Keratinocyte (primary cell): ENCODE measurements at regions not wholly inside any gene's neighbourhood (a gene's known extent, or its start where the extent isn't known, plus 50 kb on each side); places are given as distances from the start of the nearest gene placed in this dataset.

Source experiments
- EZH2 ChIP-seq: IDR thresholded peaks from one replicate; pipeline ENCODE4 v1.6.1; 2012; ENCODE audit warnings: inconsistent platforms, mild to moderate bottlenecking, low read length, moderate library complexity
- TF ChIP-seq, protein P1 (sequence below), 3 experiments: IDR thresholded peaks in 1 of 3; conservative IDR thresholded peaks in 1 of 3; optimal IDR thresholded peaks in 1 of 3; 2 replicates in 2 of 3; 3 replicates in 1 of 3; pipeline versions ENCODE3 to v1.5.1; 2011; ENCODE audit warnings: low read length in 3 of 3, mild to moderate bottlenecking in 3 of 3, moderate library complexity in 2 of 3, control low read depth in 1 of 3, inconsistent platforms in 1 of 3; ENCODE audit not compliant: insufficient read depth in 2 of 3; ENCODE audit errors: extremely low read depth in 1 of 3

DNA sequence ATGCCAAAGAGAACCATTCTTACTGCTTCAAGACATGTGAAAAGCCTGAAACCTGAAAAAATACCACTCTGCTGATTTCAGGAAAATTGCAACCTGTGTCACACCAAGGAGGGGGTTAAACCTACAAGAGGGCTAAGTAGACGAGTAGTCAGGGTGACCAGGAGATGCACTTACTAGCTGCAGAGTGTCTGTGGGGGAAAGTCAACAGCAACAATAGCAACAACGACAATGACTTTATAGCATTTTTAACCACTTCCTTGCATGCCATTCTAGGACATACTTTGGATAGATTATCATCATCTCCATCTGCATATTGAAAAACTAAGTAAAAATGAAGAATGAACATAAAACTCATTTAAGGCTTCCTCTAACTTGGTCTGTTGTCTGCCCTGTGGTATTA lies 902.7 kb downstream of the BCL11B start:
- no peak for TF ChIP-seq EZH2
- TF ChIP-seq, protein P1, sequence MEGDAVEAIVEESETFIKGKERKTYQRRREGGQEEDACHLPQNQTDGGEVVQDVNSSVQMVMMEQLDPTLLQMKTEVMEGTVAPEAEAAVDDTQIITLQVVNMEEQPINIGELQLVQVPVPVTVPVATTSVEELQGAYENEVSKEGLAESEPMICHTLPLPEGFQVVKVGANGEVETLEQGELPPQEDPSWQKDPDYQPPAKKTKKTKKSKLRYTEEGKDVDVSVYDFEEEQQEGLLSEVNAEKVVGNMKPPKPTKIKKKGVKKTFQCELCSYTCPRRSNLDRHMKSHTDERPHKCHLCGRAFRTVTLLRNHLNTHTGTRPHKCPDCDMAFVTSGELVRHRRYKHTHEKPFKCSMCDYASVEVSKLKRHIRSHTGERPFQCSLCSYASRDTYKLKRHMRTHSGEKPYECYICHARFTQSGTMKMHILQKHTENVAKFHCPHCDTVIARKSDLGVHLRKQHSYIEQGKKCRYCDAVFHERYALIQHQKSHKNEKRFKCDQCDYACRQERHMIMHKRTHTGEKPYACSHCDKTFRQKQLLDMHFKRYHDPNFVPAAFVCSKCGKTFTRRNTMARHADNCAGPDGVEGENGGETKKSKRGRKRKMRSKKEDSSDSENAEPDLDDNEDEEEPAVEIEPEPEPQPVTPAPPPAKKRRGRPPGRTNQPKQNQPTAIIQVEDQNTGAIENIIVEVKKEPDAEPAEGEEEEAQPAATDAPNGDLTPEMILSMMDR (optimal IDR thresholded peaks at IDR 0.05 in 1 of 3, IDR thresholded peaks at IDR 0.05 in 1 of 3, conservative IDR thresholded peaks at IDR 0.05 in 1 of 3; ENCODE audit: extremely low read depth in 1 of 3, insufficient read depth in 2 of 3, low read length in 3 of 3): no peak
